OCI-LY1 (cell line): ENCODE measurements at regions not wholly inside any gene's neighbourhood (a gene's known extent, or its start where the extent isn't known, plus 50 kb on each side); places are given as distances from the start of the nearest gene placed in this dataset.

Experiments used
- H2AFZ ChIP-seq: fragments of 200-600 bp; sonication (generic), shearing (Covaris generic); 2 replicates; pipeline ENCODE4 v1.6.0; 2014; ENCODE audit warnings: antibody characterized with exemption, mild to moderate bottlenecking, low read length
- H3F3A ChIP-seq: fragments of 200-600 bp; sonication (generic), shearing (Covaris generic); 2 replicates; pipeline ENCODE4 v1.6.0; 2014; ENCODE audit warnings: mild to moderate bottlenecking, antibody characterized with exemption, low read length, moderate library complexity; ENCODE audit not compliant: insufficient read depth
- H3K27ac ChIP-seq: fragments of 200-600 bp; sonication (generic); 2 replicates; pipeline ENCODE4 v1.5.1; 2014; ENCODE audit warnings: low read length, mixed run types, mild to moderate bottlenecking, low read depth; ENCODE audit not compliant: poor library complexity, severe bottlenecking
- H3K27me3 ChIP-seq: fragments of 200-600 bp; sonication (generic); 2 replicates; pipeline ENCODE4 v1.6.0; 2014; ENCODE audit warnings: antibody characterized with exemption, mild to moderate bottlenecking, low read length, moderate library complexity; ENCODE audit not compliant: insufficient read depth
- H3K36me3 ChIP-seq: fragments of 200-600 bp; sonication (generic); 2 replicates; pipeline ENCODE4 v1.6.1; 2014; ENCODE audit warnings: mild to moderate bottlenecking, antibody characterized with exemption, low read length, moderate library complexity, mixed read lengths; ENCODE audit not compliant: insufficient read depth
- H3K4me1 ChIP-seq: fragments of 200-600 bp; sonication (generic); 2 replicates; pipeline ENCODE4 v1.5.1; 2014; ENCODE audit warnings: mild to moderate bottlenecking, low read length, moderate library complexity; ENCODE audit not compliant: insufficient read depth, severe bottlenecking
- H3K4me2 ChIP-seq: fragments of 200-600 bp; sonication (generic), shearing (Covaris generic); 2 replicates; pipeline ENCODE4 v1.6.1; 2014; ENCODE audit warnings: low read length
- H3K4me3 ChIP-seq: fragments of 200-600 bp; sonication (generic); 2 replicates; pipeline ENCODE4 v1.5.1; 2014; ENCODE audit warnings: low read length, low read depth, mild to moderate bottlenecking, mixed read lengths; ENCODE audit not compliant: poor library complexity, severe bottlenecking
- H3K79me2 ChIP-seq: fragments of 200-600 bp; shearing (Covaris generic); 2 replicates; pipeline ENCODE4 v1.6.1; 2016; ENCODE audit warnings: mixed run types, low read length, mixed read lengths; ENCODE audit not compliant: insufficient read depth
- H3K9ac ChIP-seq: fragments of 200-600 bp; sonication (generic), shearing (Covaris generic); 2 replicates; pipeline ENCODE4 v1.6.1; 2014; ENCODE audit warnings: mild to moderate bottlenecking, low read length, mixed read lengths
- H3K9me2 ChIP-seq: fragments of 200-600 bp; sonication (generic), shearing (Covaris generic); 2 replicates; pipeline ENCODE4 v1.6.1; 2014; ENCODE audit warnings: low read depth, mild to moderate bottlenecking, low read length, mixed read lengths
- H3K9me3 ChIP-seq: fragments of 200-600 bp; shearing (Covaris generic); 2 replicates; pipeline ENCODE4 v1.6.1; 2014; ENCODE audit warnings: low read length, mixed read lengths
- H4K20me1 ChIP-seq: fragments of 200-600 bp; sonication (generic), shearing (Covaris generic); 2 replicates; pipeline ENCODE4 v1.6.0; 2016; ENCODE audit warnings: mild to moderate bottlenecking, low read length; ENCODE audit not compliant: insufficient read depth
- EZH2 ChIP-seq: fragments of 200-600 bp; sonication (generic), shearing (Covaris generic); IDR thresholded peaks from 2 replicates; pipeline ENCODE4 v1.8.0; 2017; ENCODE audit warnings: borderline replicate concordance, mixed run types, mild to moderate bottlenecking, antibody characterized with exemption, low read length, moderate library complexity, mixed read lengths
- TF ChIP-seq, protein P1 (sequence below): fragments of 200-600 bp; sonication (generic), shearing (Covaris generic); IDR thresholded peaks from 2 replicates; pipeline ENCODE4 v1.5.1; 2017; ENCODE audit warnings: mild to moderate bottlenecking, antibody characterized with exemption, low read length, moderate library complexity, mixed read lengths

GRCh38 chr15:79172032-79172481 lies 81.5 kb upstream of the RASGRF1 start:
- Histone ChIP-seq H3K9me2 (no peaks in the 10 kb centered on the region), H3K4me1 (peaks cover 10% of the 10 kb centered on the region), H4K20me1 (no peaks in the 10 kb centered on the region), H3K4me3 (no peak overlapping the region), H3F3A (no peaks in the 10 kb centered on the region), H3K27ac (no peak overlapping the region), H3K79me2 (no peaks in the 10 kb centered on the region), H3K27me3 (peaks cover 18% of the 10 kb centered on the region), H3K36me3 (no peaks in the 10 kb centered on the region), H3K9me3 (no peaks in the 10 kb centered on the region), H3K9ac (no peak overlapping the region), H2AFZ (no peak overlapping the region), H3K4me2 (no peak overlapping the region)
- TF ChIP-seq, protein P1, sequence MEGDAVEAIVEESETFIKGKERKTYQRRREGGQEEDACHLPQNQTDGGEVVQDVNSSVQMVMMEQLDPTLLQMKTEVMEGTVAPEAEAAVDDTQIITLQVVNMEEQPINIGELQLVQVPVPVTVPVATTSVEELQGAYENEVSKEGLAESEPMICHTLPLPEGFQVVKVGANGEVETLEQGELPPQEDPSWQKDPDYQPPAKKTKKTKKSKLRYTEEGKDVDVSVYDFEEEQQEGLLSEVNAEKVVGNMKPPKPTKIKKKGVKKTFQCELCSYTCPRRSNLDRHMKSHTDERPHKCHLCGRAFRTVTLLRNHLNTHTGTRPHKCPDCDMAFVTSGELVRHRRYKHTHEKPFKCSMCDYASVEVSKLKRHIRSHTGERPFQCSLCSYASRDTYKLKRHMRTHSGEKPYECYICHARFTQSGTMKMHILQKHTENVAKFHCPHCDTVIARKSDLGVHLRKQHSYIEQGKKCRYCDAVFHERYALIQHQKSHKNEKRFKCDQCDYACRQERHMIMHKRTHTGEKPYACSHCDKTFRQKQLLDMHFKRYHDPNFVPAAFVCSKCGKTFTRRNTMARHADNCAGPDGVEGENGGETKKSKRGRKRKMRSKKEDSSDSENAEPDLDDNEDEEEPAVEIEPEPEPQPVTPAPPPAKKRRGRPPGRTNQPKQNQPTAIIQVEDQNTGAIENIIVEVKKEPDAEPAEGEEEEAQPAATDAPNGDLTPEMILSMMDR: no peak

DNA sequence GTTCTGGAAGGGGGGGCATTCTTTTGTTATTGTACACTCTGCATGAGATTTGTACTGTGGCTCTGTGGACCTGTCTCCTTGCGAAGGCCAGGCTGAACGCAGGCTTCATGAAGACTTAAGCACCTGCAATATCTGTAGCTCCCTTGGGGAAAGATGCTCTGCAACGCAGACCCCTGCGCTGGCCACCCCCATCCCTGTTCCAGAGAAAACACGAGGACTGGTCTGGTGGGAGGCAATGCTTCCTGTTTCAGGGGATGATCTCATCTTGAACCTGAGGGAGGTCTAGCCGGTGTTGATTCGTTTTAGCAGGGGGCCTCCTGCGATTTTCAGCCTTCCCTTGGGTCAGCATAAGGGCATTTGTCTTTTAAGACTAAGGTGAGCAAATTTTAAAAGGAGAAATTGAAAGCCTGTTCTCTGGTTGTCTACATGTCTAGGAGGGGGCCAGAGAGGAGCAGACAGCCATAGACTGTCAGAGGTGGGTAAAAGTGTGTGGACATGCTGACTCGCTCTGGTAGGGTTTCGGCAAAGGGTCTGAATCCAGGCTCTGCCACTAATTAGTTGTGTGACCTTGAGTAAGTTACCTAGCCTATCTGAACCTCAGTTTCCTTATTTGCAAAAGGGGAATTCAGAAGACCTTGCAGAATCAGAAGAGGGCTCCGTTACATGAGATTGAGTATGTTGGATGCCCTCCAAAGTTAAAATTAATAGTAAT lies 80.9 kb upstream of the RASGRF1 start:
- Histone ChIP-seq H3K79me2 (no peaks in the 10 kb centered on the region), H3K4me3 (no peak overlapping the region), H3K9me2 (no peaks in the 10 kb centered on the region), H3K9me3 (no peaks in the 10 kb centered on the region), H3K4me2 (no peak overlapping the region), H4K20me1 (no peaks in the 10 kb centered on the region), H3K36me3 (no peaks in the 10 kb centered on the region), H3K4me1 (peaks cover 10% of the 10 kb centered on the region), H3F3A (no peaks in the 10 kb centered on the region), H2AFZ (no peak overlapping the region), H3K27ac (no peak overlapping the region), H3K9ac (no peak overlapping the region), H3K27me3 (peaks cover 18% of the 10 kb centered on the region)
- TF ChIP-seq, protein P1: no peak
- TF ChIP-seq EZH2: no peak

GRCh38 chr15:79170256-79170664 lies 79.7 kb upstream of the RASGRF1 start:
- H3K4me2 ChIP-seq: no peak overlapping the region
- TF ChIP-seq, protein P1: no peak

More at GRCh38 chr15:79170256-79170664, 79.7 kb upstream of the RASGRF1 start:
- H3K4me1 ChIP-seq: peaks cover 10% of the 10 kb centered on the region
- no peaks in the 10 kb centered on the region for H4K20me1 ChIP-seq
- H3K36me3 ChIP-seq: no peaks in the 10 kb centered on the region
- H3K79me2 ChIP-seq: no peaks in the 10 kb centered on the region
- H3F3A ChIP-seq: no peaks in the 10 kb centered on the region
- no peaks in the 10 kb centered on the region for H3K9me2 ChIP-seq
- no peak overlapping the region for H3K27ac ChIP-seq
- no peak overlapping the region for H3K4me3 ChIP-seq
- no peak overlapping the region for H2AFZ ChIP-seq
- H3K27me3 ChIP-seq: peaks cover 18% of the 10 kb centered on the region
- H3K9ac ChIP-seq: no peak overlapping the region
- H3K9me3 ChIP-seq: no peaks in the 10 kb centered on the region
